ENCODE measurements at regions not wholly inside any gene's neighbourhood (a gene's known extent, or its start where the extent isn't known, plus 50 kb on each side); places are given as distances from the start of the nearest gene placed in this dataset.

DNA sequence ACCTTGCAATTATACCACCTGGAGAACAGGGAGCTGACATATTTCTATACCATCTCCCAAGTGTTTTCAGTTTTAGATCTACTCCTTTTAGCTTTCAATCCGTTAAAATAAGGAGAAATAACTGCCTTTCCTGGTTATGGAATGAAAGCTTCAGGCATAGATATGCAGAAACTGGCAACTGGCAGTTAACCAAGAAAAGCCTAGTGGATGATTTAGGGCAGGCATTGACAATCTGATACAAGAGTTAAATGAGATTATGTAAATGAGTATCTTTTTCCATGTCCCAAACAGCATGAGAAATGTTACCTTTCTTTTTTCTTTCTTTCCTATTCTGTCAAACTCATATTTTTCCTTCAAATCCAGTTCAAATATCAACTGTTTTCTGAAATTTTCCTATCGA lies 689.1 kb upstream of the DPPA4 start:
- Histone ChIP-seq H3K36me3 (ENCODE audit: control insufficient read depth in 2 of 2, insufficient read depth in 2 of 2, low read length in 1 of 2) (no peaks in the 10 kb centered on the region), H3K4me3 (no peak overlapping the region), H3K4me2 (ENCODE audit: control insufficient read depth, insufficient read depth) (no peak overlapping the region), H3K27me3 (replicated peaks in 1 of 2; ENCODE audit: control insufficient read depth in 2 of 2, insufficient read depth in 2 of 2, low read length in 1 of 2) (no peaks in the 10 kb centered on the region), H3K79me2 (ENCODE audit: control insufficient read depth, insufficient read depth, low read length) (no peaks in the 10 kb centered on the region), H2AFZ (ENCODE audit: control insufficient read depth, low read depth, low read length) (no peak overlapping the region), H4K20me1 (ENCODE audit: control insufficient read depth, insufficient read depth) (no peaks in the 10 kb centered on the region), H3K9ac (ENCODE audit: control insufficient read depth, insufficient read depth, low read length) (no peak overlapping the region), H3K9me3 (replicated peaks; ENCODE audit: control insufficient read depth, insufficient read depth, low read length) (no peaks in the 10 kb centered on the region), H3K27ac (ENCODE audit: control insufficient read depth, insufficient read depth) (no peak overlapping the region), H3K4me1 (ENCODE audit: control insufficient read depth, insufficient read depth, low read length) (no peaks in the 10 kb centered on the region)
- FAIRE-seq (no peak), DNase-seq (ENCODE audit: low read depth, low spot score) (no peak), ATAC-seq (no peak)
- ChIA-PET POLR2A (no interaction called here), SMC1A (ENCODE audit: uncharacterized antibody, unreplicated experiment) (no interaction called here), RAD21 (ENCODE audit: unreplicated experiment) (no interaction called here), CTCF (no interaction called here)
- intact Hi-C loops (cut with micrococcal nuclease; ENCODE audit: unreplicated experiment): no loop called here
- in situ Hi-C loops (cut with MboI): no loop called here
- 43% methylated on average over 2 of the region's 2 CpGs for WGBS (ENCODE audit: insufficient coverage, insufficient replicate concordance, low lambda C conversion rate, missing lambda C conversion rate)
- BruUV-seq (replicated peaks): no TSS peak
- TF ChIP-seq SMAD1 (IDR thresholded peaks at IDR 0.05; ENCODE audit: low read depth, partially characterized antibody) (no peak), ZNF622 (IDR thresholded peaks at IDR 0.05) (no peak), ETV6 (conservative IDR thresholded peaks at IDR 0.05 in 1 of 2, IDR thresholded peaks at IDR 0.05 in 1 of 2; ENCODE audit: borderline replicate concordance in 1 of 2, low read depth in 1 of 2) (no peak), JUND (IDR thresholded peaks at IDR 0.05; ENCODE audit: low read depth, low read length) (no peak), TARDBP (IDR thresholded peaks at IDR 0.05; ENCODE audit: borderline replicate concordance) (no peak), EP300 (IDR thresholded peaks at IDR 0.05; ENCODE audit: borderline replicate concordance in 1 of 2, control insufficient read depth in 1 of 2, low read depth in 2 of 2, low read length in 2 of 2) (no peak), RAD51 (IDR thresholded peaks at IDR 0.05) (no peak), RUNX3 (IDR thresholded peaks at IDR 0.05; ENCODE audit: low read length) (no peak), HDAC2 (IDR thresholded peaks at IDR 0.05) (no peak), NFIC (IDR thresholded peaks at IDR 0.05; ENCODE audit: low read depth, low read length) (no peak), ZNF207 (IDR thresholded peaks at IDR 0.05; ENCODE audit: borderline replicate concordance) (no peak), SMAD5 (IDR thresholded peaks at IDR 0.05; ENCODE audit: low read depth) (no peak), SUPT20H (IDR thresholded peaks at IDR 0.05; ENCODE audit: borderline replicate concordance, control insufficient read depth, low read depth, low read length) (no peak), YY1 (IDR thresholded peaks at IDR 0.05; ENCODE audit: low read depth, low read length) (no peak), TBL1XR1 (IDR thresholded peaks at IDR 0.05; ENCODE audit: low read depth, low read length) (no peak)
- TF ChIP-seq, protein P1, sequence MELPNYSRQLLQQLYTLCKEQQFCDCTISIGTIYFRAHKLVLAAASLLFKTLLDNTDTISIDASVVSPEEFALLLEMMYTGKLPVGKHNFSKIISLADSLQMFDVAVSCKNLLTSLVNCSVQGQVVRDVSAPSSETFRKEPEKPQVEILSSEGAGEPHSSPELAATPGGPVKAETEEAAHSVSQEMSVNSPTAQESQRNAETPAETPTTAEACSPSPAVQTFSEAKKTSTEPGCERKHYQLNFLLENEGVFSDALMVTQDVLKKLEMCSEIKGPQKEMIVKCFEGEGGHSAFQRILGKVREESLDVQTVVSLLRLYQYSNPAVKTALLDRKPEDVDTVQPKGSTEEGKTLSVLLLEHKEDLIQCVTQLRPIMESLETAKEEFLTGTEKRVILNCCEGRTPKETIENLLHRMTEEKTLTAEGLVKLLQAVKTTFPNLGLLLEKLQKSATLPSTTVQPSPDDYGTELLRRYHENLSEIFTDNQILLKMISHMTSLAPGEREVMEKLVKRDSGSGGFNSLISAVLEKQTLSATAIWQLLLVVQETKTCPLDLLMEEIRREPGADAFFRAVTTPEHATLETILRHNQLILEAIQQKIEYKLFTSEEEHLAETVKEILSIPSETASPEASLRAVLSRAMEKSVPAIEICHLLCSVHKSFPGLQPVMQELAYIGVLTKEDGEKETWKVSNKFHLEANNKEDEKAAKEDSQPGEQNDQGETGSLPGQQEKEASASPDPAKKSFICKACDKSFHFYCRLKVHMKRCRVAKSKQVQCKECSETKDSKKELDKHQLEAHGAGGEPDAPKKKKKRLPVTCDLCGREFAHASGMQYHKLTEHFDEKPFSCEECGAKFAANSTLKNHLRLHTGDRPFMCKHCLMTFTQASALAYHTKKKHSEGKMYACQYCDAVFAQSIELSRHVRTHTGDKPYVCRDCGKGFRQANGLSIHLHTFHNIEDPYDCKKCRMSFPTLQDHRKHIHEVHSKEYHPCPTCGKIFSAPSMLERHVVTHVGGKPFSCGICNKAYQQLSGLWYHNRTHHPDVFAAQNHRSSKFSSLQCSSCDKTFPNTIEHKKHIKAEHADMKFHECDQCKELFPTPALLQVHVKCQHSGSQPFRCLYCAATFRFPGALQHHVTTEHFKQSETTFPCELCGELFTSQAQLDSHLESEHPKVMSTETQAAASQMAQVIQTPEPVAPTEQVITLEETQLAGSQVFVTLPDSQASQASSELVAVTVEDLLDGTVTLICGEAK (IDR thresholded peaks at IDR 0.05; ENCODE audit: borderline replicate concordance): no peak
- TF ChIP-seq, protein P2, sequence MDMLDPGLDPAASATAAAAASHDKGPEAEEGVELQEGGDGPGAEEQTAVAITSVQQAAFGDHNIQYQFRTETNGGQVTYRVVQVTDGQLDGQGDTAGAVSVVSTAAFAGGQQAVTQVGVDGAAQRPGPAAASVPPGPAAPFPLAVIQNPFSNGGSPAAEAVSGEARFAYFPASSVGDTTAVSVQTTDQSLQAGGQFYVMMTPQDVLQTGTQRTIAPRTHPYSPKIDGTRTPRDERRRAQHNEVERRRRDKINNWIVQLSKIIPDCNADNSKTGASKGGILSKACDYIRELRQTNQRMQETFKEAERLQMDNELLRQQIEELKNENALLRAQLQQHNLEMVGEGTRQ (IDR thresholded peaks at IDR 0.05; ENCODE audit: borderline replicate concordance, low read depth, low read length): no peak
- TF ChIP-seq, protein P3, sequence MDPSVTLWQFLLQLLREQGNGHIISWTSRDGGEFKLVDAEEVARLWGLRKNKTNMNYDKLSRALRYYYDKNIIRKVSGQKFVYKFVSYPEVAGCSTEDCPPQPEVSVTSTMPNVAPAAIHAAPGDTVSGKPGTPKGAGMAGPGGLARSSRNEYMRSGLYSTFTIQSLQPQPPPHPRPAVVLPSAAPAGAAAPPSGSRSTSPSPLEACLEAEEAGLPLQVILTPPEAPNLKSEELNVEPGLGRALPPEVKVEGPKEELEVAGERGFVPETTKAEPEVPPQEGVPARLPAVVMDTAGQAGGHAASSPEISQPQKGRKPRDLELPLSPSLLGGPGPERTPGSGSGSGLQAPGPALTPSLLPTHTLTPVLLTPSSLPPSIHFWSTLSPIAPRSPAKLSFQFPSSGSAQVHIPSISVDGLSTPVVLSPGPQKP (IDR thresholded peaks at IDR 0.05; ENCODE audit: low read depth, low read length): no peak

Data from GM12878 (cell line).